ENCODE measurements at regions not wholly inside any gene's neighbourhood (a gene's known extent, or its start where the extent isn't known, plus 50 kb on each side); places are given as distances from the start of the nearest gene placed in this dataset.

- no peaks in the 10 kb centered on the region for H3K79me2 ChIP-seq (ENCODE audit: insufficient read depth, low read length)
- FAIRE-seq = no peak
- no peaks in the 10 kb centered on the region for H4K20me1 ChIP-seq (ENCODE audit: insufficient read depth, low read length)
- H3K9ac ChIP-seq (ENCODE audit: insufficient read depth, low read depth, low read length) = no peak overlapping the region
- no peaks in the 10 kb centered on the region for H3K9me3 ChIP-seq (ENCODE audit: low read length)
- CTCF ChIA-PET (ENCODE audit: low intra/inter-chr PET ratio, low total read pairs) = no interaction called here
- 1% methylated on average over 2 of the region's 2 CpGs for WGBS (ENCODE audit: low lambda C conversion rate)
- no peak for DNase-seq (ENCODE audit: low spot score)
- peaks cover 0 to 1% of the 10 kb centered on the region in 2 experiments; a peak in 1 of 5 replicates for H3K27me3 ChIP-seq (ENCODE audit: control insufficient read depth in 1 of 2, insufficient read depth in 2 of 2, low read length in 2 of 2)
- POLR2A ChIA-PET = no interaction called here
- no TSS peak for BruUV-seq (replicated peaks)
- H3K4me1 ChIP-seq (ENCODE audit: insufficient read depth, low read length) = no peaks in the 10 kb centered on the region
- intact Hi-C loops (cut with micrococcal nuclease; ENCODE audit: unreplicated experiment) = no loop called here
- in situ Hi-C loops (cut with HindIII; ENCODE audit: extremely low pct_ligation_motif_present, low pct_unique_long_range_greater_than_20kb) = loop anchor here (10.0 kb wide), 1 partner anchor 186 kb away; no protein-coding TSS in a partner anchor
- H3K4me2 ChIP-seq (ENCODE audit: low read depth, low read length) = no peak overlapping the region
- no peak for TF ChIP-seq ZNF678 (CRISPR knock-in tag; IDR thresholded peaks at IDR 0.05)
- TF ChIP-seq PRPF4 (IDR thresholded peaks at IDR 0.05; ENCODE audit: low read depth, low read length, poor library complexity, severe bottlenecking) = no peak
- no peak for TF ChIP-seq ZNF18 (CRISPR knock-in tag; IDR thresholded peaks at IDR 0.05; ENCODE audit: insufficient replicate concordance)
- TF ChIP-seq, protein P1, sequence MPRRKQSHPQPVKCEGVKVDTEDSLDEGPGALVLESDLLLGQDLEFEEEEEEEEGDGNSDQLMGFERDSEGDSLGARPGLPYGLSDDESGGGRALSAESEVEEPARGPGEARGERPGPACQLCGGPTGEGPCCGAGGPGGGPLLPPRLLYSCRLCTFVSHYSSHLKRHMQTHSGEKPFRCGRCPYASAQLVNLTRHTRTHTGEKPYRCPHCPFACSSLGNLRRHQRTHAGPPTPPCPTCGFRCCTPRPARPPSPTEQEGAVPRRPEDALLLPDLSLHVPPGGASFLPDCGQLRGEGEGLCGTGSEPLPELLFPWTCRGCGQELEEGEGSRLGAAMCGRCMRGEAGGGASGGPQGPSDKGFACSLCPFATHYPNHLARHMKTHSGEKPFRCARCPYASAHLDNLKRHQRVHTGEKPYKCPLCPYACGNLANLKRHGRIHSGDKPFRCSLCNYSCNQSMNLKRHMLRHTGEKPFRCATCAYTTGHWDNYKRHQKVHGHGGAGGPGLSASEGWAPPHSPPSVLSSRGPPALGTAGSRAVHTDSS (CRISPR knock-in tag; conservative IDR thresholded peaks at IDR 0.05) = no peak
- TF ChIP-seq ATF7 (IDR thresholded peaks at IDR 0.05) = no peak
- no peak for TF ChIP-seq ATF7 (CRISPR knock-in tag; IDR thresholded peaks at IDR 0.05)
- no peak for TF ChIP-seq SP140L (CRISPR knock-in tag; IDR thresholded peaks at IDR 0.05; ENCODE audit: borderline replicate concordance)
- no peak for TF ChIP-seq HIVEP1 (CRISPR knock-in tag; IDR thresholded peaks at IDR 0.05)
- TF ChIP-seq RXRA (CRISPR knock-in tag; IDR thresholded peaks at IDR 0.05) = no peak
- no peak for TF ChIP-seq GPBP1L1 (CRISPR knock-in tag; IDR thresholded peaks at IDR 0.05)
- TF ChIP-seq PCBP2 (optimal IDR thresholded peaks at IDR 0.05; ENCODE audit: low read depth, low read length, poor library complexity, severe bottlenecking) = no peak
- TF ChIP-seq, protein P2, sequence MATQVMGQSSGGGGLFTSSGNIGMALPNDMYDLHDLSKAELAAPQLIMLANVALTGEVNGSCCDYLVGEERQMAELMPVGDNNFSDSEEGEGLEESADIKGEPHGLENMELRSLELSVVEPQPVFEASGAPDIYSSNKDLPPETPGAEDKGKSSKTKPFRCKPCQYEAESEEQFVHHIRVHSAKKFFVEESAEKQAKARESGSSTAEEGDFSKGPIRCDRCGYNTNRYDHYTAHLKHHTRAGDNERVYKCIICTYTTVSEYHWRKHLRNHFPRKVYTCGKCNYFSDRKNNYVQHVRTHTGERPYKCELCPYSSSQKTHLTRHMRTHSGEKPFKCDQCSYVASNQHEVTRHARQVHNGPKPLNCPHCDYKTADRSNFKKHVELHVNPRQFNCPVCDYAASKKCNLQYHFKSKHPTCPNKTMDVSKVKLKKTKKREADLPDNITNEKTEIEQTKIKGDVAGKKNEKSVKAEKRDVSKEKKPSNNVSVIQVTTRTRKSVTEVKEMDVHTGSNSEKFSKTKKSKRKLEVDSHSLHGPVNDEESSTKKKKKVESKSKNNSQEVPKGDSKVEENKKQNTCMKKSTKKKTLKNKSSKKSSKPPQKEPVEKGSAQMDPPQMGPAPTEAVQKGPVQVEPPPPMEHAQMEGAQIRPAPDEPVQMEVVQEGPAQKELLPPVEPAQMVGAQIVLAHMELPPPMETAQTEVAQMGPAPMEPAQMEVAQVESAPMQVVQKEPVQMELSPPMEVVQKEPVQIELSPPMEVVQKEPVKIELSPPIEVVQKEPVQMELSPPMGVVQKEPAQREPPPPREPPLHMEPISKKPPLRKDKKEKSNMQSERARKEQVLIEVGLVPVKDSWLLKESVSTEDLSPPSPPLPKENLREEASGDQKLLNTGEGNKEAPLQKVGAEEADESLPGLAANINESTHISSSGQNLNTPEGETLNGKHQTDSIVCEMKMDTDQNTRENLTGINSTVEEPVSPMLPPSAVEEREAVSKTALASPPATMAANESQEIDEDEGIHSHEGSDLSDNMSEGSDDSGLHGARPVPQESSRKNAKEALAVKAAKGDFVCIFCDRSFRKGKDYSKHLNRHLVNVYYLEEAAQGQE (IDR thresholded peaks at IDR 0.05; ENCODE audit: borderline replicate concordance in 1 of 2, low read depth in 1 of 2, low read length in 2 of 2) = no peak
- TF ChIP-seq ASH2L (IDR thresholded peaks at IDR 0.05; ENCODE audit: insufficient read length, low read depth, low read length) = no peak
- TF ChIP-seq, protein P3, sequence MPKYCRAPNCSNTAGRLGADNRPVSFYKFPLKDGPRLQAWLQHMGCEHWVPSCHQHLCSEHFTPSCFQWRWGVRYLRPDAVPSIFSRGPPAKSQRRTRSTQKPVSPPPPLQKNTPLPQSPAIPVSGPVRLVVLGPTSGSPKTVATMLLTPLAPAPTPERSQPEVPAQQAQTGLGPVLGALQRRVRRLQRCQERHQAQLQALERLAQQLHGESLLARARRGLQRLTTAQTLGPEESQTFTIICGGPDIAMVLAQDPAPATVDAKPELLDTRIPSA (CRISPR knock-in tag; IDR thresholded peaks at IDR 0.05; ENCODE audit: borderline replicate concordance) = no peak
- TF ChIP-seq SMARCE1 (IDR thresholded peaks at IDR 0.05; ENCODE audit: borderline replicate concordance) = no peak
- no peak for TF ChIP-seq ZKSCAN8 (CRISPR knock-in tag; IDR thresholded peaks at IDR 0.05; ENCODE audit: borderline replicate concordance)
- TF ChIP-seq FOXA1 (IDR thresholded peaks at IDR 0.05) = no peak
- no peak for TF ChIP-seq FOXA1 (CRISPR knock-in tag; IDR thresholded peaks at IDR 0.05)
- H3K27ac ChIP-seq (ENCODE audit: extremely low read length, insufficient read depth, low read length) = no peak overlapping the region
- no peak overlapping the region for H3K4me3 ChIP-seq (replicated peaks in 1 of 3; ENCODE audit: insufficient read depth in 1 of 3, low read depth in 2 of 3, low read length in 3 of 3)
- no peaks in the 10 kb centered on the region for H3K36me3 ChIP-seq (replicated peaks in 1 of 2; ENCODE audit: control insufficient read depth in 1 of 2, insufficient read depth in 2 of 2, low read length in 2 of 2)
- H2AFZ ChIP-seq (ENCODE audit: low read length) = no peak overlapping the region
- no peak for ATAC-seq
These were observed 240.6 kb upstream of the CAND1 start for GRCh38 chr12:67028529-67028928.

Data from HepG2 (cell line).